HT1080 (cell line): ENCODE measurements at regions not wholly inside any gene's neighbourhood (a gene's known extent, or its start where the extent isn't known, plus 50 kb on each side); places are given as distances from the start of the nearest gene placed in this dataset.

Source experiments
- DNase-seq: peaks from one replicate; pipeline ENCODE4 v3.0.0-alpha.2; 2015; ENCODE audit warnings: low read depth

- no peak for DNase-seq
These were observed 130.4 kb downstream of the ESM1 start for GRCh38 chr5:54854883-54855581.

GRCh38 chr5:54852007-54852406 is 133.4 kb downstream of the ESM1 start:
- DNase-seq: no peak

DNA sequence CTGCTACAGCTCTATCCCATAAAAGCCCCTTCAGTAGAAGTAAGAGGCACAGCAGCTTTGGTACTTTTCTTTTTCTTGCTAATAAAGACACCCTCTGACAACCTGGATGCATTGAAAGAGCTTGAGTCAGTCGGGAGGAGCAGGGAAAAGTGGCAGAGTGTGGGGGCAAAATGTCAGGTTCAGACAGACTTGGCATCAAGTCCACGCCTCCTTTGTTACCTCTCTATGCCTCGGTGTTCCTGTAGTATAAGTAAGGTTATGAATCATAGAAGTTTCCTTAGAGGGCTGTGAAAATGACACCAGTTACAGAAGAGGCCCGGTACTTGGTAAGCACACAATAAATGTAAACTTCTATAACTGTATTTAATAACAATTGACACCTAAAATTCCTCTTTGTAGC is 133.9 kb downstream of the ESM1 start:
- DNase-seq: no peak

DNA sequence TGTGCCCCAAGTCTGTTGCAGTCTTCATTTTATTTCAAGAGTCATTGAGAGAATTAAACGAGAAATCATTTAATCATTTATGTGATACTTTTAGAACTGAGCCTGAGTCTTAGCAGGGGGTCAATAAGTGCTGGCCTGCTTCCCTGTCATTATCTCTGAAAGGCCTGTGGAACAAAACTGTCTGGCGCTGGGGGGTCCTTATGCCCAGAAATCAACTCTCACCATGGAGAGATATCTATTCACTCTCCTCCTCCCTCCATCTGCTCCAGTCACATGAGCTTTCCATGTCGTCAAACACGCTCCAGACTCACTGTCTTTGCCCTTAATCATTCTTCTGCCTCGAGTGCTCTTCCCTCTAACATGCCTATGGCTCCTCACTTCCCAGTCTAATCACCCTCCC is 136.8 kb downstream of the ESM1 start:
- no peak for DNase-seq

DNA sequence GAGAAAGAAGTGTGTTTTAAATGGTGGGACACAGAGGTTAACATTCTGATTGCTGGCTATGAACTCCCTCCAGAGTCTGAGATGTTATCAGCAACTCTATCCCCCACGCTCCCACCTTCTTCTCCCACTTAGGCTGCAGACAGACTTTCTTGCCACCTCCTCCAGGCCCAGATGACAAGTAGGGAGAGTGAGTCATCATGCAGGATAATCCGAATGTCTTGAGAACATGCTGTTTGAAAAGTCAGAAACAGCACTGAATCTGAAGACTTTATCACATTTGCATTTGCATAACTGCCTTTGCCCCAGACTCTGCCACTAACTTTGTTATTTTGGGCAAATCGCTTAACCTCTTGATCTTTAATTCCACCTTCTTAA is 139.8 kb downstream of the ESM1 start:
- peak; percentile 52 for DNase-seq

GRCh38 chr5:54844905-54845566 is 140.4 kb downstream of the ESM1 start:
- peak; percentile 34 for DNase-seq

GRCh38 chr5:54844266-54844665 is 141.1 kb downstream of the ESM1 start:
- DNase-seq: no peak

DNA sequence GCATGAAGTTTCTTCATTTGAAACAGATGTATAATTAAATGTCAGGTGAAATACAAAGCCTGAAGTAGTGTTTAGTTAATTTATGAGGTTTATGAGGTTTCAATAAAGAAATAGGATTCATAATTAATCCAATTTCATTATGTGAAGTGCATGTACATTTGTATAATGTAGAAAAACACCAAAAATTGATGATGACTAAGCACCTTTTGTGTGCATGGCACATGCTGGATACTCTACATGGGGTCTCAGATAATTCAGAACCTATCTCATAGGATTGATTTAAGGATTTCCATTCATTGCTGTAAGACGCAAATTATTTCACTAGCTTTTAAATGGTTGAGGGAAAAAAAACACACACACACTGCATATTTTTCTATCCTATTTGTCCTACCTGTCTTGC is 143.9 kb downstream of the ESM1 start:
- no peak for DNase-seq

DNA sequence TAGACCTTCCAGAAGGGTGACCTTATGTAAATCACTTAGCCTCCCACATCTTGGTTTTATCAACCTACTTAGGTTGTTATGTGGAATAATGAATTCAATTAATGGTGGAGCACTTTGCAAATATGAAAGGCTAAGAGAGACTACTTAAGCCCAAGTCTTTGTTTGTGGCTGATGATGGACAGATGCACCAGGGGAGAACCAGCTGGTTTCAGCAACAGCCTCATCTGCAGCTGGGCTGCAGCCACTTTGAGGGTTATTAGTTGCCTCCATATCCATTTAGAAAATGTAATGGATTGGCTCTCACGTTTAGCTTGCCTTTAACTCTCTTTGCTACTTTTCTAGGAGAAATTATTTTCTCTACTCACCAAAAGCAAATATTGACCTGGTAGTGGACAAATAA is 146.6 kb downstream of the ESM1 start:
- DNase-seq: no peak

DNA sequence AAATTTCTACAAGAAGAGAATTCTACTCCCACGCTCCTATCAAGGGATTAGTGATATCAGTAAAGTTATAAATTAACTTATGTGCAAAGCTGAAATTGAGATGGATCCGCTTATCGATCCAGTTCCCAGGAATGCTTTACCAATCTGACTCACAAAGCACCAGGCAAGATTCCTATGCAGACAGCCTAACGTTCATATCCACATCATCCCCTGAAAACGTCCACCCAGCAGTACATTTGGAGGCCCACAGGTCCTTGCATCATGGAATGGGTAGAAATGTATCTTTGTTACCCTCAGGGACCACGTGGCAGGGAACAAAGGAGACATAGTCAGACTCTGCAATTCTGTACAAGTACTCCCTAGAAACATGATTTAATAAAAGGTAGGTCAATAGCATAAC is 147.4 kb downstream of the ESM1 start:
- DNase-seq: no peak

DNA sequence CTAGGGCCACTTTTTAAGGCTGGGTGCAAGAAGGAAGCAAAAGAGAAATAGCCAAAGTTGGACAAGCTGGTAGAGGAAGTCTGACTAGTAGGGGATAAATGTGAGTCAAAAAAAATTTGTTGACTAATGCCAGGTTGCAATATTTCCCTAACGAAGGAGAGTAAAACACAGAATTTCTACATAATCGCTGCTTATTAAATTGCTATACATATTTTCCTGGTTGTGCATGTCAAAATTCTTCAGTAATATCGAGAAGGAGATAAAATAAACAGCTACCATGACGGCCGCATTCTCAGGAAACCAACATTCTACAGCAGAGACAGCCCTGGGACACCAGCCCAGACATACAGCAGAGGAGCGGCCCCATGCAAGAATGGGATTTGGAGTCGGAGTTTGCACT is 148.3 kb downstream of the ESM1 start:
- no peak for DNase-seq

GRCh38 chr5:54835647-54836046 is 149.7 kb downstream of the ESM1 start:
- DNase-seq: no peak

DNA sequence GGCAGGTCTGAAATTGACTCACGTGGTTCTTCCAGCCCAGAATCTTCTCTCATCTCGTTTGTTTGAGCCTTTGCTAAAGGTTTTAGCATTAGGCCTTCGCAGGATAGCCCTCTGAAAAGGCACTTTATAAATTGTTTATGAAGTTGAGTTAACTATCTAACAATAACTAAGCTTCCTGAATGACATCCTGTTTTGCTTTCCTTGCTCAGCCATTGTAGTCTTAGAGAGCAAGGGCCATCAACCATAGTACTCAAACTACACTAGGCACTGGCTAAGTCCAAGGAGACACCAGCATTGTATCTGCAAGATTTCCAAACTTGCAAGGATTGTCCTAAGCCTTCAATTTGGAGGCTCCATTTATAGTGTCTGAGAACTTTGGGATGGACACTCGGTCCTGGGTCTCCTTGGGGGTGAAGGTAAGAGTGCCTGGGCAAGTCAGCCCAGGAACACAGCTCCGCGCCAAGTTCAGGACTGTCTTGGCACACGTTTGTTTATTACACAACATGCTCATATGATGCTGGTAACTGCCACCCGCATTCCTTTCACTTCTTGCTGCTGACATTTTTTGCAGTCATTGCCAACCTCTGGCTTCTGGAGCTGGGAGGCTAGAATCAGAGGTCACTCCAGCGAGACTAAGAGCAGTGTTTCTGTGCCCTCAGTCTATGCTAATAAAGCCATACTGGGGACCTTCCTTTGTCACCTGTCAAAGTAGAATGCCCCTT is 151.1 kb downstream of the ESM1 start:
- no peak for DNase-seq

GRCh38 chr5:54833590-54833989 is 151.8 kb downstream of the ESM1 start:
- no peak for DNase-seq

GRCh38 chr5:54832858-54833257 is 152.5 kb downstream of the ESM1 start:
- no peak for DNase-seq

GRCh38 chr5:54832045-54832444 is 153.3 kb downstream of the ESM1 start:
- no peak for DNase-seq

GRCh38 chr5:54831233-54831632 is 154.2 kb downstream of the ESM1 start:
- DNase-seq: no peak

- DNase-seq: no peak
These were observed 155.5 kb downstream of the ESM1 start for GRCh38 chr5:54829676-54830535.

- DNase-seq: no peak
These were observed 156.3 kb downstream of the ESM1 start for GRCh38 chr5:54829102-54829501.

DNA sequence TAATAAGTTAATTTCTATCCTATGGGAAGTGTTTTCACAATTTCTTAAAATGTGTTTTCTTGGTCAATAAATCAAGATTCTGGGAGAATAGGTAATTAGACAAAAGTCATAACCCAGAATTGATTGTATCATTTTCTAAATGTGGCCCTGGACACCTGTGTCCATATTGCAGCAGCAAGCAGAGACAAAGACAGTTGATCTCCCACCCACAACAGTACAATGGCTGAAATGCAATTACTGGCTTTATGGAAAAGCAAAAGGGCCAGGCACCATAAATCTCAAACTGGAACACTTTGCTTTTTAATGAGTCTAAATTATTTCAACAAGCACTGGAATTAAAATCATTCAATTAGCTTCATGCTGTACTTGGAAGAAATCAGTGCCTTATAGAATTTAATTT is 157.2 kb downstream of the ESM1 start:
- DNase-seq: no peak

GRCh38 chr5:54825005-54825404 is 160.4 kb downstream of the ESM1 start:
- no peak for DNase-seq

DNA sequence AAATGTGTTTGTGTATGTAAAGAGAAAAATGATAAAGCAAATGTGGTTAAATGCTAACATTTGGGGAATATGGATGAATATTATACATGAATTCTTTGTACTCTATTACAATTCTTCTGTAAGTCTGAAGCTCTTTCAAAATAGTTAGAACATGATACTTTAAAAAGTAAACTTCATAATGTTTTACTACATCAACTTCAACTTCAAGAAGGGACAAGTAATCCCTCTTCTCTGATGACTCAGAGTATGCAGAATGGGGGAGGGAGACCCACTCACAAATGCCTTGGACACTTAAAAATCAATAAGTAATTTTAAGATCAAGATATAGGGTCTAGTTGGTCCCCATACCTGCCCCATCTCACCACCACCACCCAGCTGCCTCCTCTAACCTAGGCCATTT is 162.4 kb downstream of the ESM1 start:
- no peak for DNase-seq
